ENCODE measurements at regions not wholly inside any gene's neighbourhood (a gene's known extent, or its start where the extent isn't known, plus 50 kb on each side); places are given as distances from the start of the nearest gene placed in this dataset.

DNA sequence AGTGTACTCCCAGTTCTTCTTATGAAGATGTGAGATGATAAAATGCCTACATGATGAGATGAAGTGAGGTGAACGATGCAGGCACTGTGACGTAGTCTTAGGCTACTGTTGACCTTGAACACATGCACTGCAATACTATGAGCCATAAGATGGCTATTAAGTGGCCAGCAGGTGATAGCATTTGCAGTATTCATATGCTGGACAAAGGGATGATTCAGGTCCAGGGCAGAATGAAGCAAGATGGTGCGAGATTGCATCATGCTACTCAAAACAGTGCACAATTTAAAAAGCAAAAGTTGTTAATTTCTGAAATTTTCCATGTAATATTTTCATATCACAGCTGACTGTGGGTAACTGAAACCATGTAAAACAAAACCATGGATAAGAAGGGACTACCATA is 781.4 kb downstream of the PCDH18 start:
- H3K4me2 ChIP-seq (ENCODE audit: low read length) = no peak overlapping the region
- H3K4me1 ChIP-seq (ENCODE audit: insufficient read depth, low read length) = no peaks in the 10 kb centered on the region
- H3K27me3 ChIP-seq (ENCODE audit: low read length) = no peaks in the 10 kb centered on the region
- no peaks in the 10 kb centered on the region for H3K9me2 ChIP-seq (replicated peaks; ENCODE audit: low read length)
- H3K27ac ChIP-seq (ENCODE audit: low read length) = no peak overlapping the region
- no peak overlapping the region for H3K9ac ChIP-seq (ENCODE audit: low read length)
- no peaks in the 10 kb centered on the region for H4K20me1 ChIP-seq (ENCODE audit: low read length)
- ChIA-PET POLR2A (ENCODE audit: unreplicated experiment) (no interaction called here), CTCF (no interaction called here)
- H2AFZ ChIP-seq (ENCODE audit: low read length) = no peak overlapping the region
- TF ChIP-seq, protein P1, sequence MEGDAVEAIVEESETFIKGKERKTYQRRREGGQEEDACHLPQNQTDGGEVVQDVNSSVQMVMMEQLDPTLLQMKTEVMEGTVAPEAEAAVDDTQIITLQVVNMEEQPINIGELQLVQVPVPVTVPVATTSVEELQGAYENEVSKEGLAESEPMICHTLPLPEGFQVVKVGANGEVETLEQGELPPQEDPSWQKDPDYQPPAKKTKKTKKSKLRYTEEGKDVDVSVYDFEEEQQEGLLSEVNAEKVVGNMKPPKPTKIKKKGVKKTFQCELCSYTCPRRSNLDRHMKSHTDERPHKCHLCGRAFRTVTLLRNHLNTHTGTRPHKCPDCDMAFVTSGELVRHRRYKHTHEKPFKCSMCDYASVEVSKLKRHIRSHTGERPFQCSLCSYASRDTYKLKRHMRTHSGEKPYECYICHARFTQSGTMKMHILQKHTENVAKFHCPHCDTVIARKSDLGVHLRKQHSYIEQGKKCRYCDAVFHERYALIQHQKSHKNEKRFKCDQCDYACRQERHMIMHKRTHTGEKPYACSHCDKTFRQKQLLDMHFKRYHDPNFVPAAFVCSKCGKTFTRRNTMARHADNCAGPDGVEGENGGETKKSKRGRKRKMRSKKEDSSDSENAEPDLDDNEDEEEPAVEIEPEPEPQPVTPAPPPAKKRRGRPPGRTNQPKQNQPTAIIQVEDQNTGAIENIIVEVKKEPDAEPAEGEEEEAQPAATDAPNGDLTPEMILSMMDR (conservative IDR thresholded peaks at IDR 0.05; ENCODE audit: low read depth, low read length) = no peak
- TF ChIP-seq EZH2phosphoT487 (IDR thresholded peaks at IDR 0.05; ENCODE audit: borderline replicate concordance, low read length) (no peak), EZH2 (IDR thresholded peaks at IDR 0.05; ENCODE audit: low read length, unreplicated experiment) (no peak)
- no peaks in the 10 kb centered on the region for H3K79me2 ChIP-seq (ENCODE audit: low read length)
- no peaks in the 10 kb centered on the region for H3K9me3 ChIP-seq (ENCODE audit: low read length)
- no TSS peak for BruUV-seq (replicated peaks)
- H3K36me3 ChIP-seq (ENCODE audit: low read depth, low read length) = no peaks in the 10 kb centered on the region
- no peak for DNase-seq
- no peak for ATAC-seq
- H3F3A ChIP-seq (ENCODE audit: low read length, unreplicated experiment) = no peaks in the 10 kb centered on the region
- intact Hi-C loops (cut with micrococcal nuclease) = no loop called here
- no peak overlapping the region for H3K4me3 ChIP-seq (ENCODE audit: low read length)

DNA sequence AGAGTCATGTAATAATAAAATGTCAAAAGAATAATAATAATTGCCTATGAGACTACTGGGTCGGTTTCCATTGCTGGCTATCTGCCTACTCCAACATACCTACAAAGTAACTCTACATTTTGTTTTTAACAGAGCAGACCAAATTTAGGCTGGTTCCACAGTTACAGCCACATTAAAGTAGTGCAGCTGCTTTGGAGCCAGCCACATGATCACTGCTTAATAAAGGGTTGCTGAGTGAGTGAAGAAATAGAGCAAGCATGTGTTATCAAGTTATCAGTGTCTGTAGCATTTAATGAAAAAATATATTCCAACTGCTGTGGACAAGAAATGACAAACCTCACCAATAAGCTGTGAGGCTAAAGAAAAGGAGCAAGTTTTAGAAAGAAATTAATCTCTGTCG is 782.3 kb downstream of the PCDH18 start:
- intact Hi-C loops (cut with micrococcal nuclease) = no loop called here
- no TSS peak for BruUV-seq (replicated peaks)
- Histone ChIP-seq H3K9me2 (replicated peaks; ENCODE audit: low read length) (no peaks in the 10 kb centered on the region), H3K27me3 (ENCODE audit: low read length) (no peaks in the 10 kb centered on the region), H3K4me3 (ENCODE audit: low read length) (no peak overlapping the region), H3K9ac (ENCODE audit: low read length) (no peak overlapping the region), H3K4me1 (ENCODE audit: insufficient read depth, low read length) (no peaks in the 10 kb centered on the region), H3K4me2 (ENCODE audit: low read length) (no peak overlapping the region), H2AFZ (ENCODE audit: low read length) (no peak overlapping the region), H3K36me3 (ENCODE audit: low read depth, low read length) (no peaks in the 10 kb centered on the region), H3K27ac (ENCODE audit: low read length) (no peak overlapping the region), H3K79me2 (ENCODE audit: low read length) (no peaks in the 10 kb centered on the region), H3K9me3 (ENCODE audit: low read length) (no peaks in the 10 kb centered on the region), H4K20me1 (ENCODE audit: low read length) (no peaks in the 10 kb centered on the region), H3F3A (ENCODE audit: low read length, unreplicated experiment) (no peaks in the 10 kb centered on the region)
- DNase-seq = no peak
- ChIA-PET CTCF (no interaction called here), POLR2A (ENCODE audit: unreplicated experiment) (no interaction called here)
- no peak for ATAC-seq
- TF ChIP-seq, protein P1 (conservative IDR thresholded peaks at IDR 0.05; ENCODE audit: low read depth, low read length) = no peak
- TF ChIP-seq EZH2phosphoT487 (IDR thresholded peaks at IDR 0.05; ENCODE audit: borderline replicate concordance, low read length) (no peak), EZH2 (IDR thresholded peaks at IDR 0.05; ENCODE audit: low read length, unreplicated experiment) (no peak)

DNA sequence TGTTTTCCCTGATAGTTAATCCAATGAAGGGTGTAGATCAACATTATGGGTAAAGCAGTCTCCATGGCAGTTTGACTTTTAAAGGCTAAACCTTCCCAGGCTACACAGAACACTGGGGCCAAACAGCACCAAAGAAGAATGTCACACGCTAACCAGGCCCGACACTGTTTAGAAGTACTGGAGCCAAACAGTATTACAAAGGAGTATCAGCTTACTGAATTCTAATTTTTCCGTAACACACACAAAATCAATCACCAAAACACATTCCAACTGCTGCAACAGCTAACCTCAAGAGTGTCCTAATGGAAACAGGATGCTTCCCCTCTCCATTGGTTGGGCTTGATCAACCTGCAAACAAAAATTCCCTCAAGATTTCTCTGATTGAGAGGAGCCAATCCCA is 783.5 kb downstream of the PCDH18 start:
- H3K4me2 ChIP-seq (ENCODE audit: low read length) = no peak overlapping the region
- BruUV-seq (replicated peaks) = no TSS peak
- H3K4me1 ChIP-seq (ENCODE audit: insufficient read depth, low read length) = no peaks in the 10 kb centered on the region
- no peak for DNase-seq
- ChIA-PET POLR2A (ENCODE audit: unreplicated experiment) (no interaction called here), CTCF (no interaction called here)
- H3K27me3 ChIP-seq (ENCODE audit: low read length) = no peaks in the 10 kb centered on the region
- H3K9me2 ChIP-seq (replicated peaks; ENCODE audit: low read length) = no peaks in the 10 kb centered on the region
- TF ChIP-seq EZH2 (IDR thresholded peaks at IDR 0.05; ENCODE audit: low read length, unreplicated experiment) (no peak), EZH2phosphoT487 (IDR thresholded peaks at IDR 0.05; ENCODE audit: borderline replicate concordance, low read length) (no peak)
- TF ChIP-seq, protein P1 (conservative IDR thresholded peaks at IDR 0.05; ENCODE audit: low read depth, low read length) = no peak
- no peak overlapping the region for H3K27ac ChIP-seq (ENCODE audit: low read length)
- intact Hi-C loops (cut with micrococcal nuclease) = no loop called here
- no peaks in the 10 kb centered on the region for H3K9me3 ChIP-seq (ENCODE audit: low read length)
- no peaks in the 10 kb centered on the region for H3K79me2 ChIP-seq (ENCODE audit: low read length)
- H3K36me3 ChIP-seq (ENCODE audit: low read depth, low read length) = no peaks in the 10 kb centered on the region
- H2AFZ ChIP-seq (ENCODE audit: low read length) = no peak overlapping the region
- no peaks in the 10 kb centered on the region for H3F3A ChIP-seq (ENCODE audit: low read length, unreplicated experiment)
- ATAC-seq = no peak
- H3K9ac ChIP-seq (ENCODE audit: low read length) = no peak overlapping the region
- no peaks in the 10 kb centered on the region for H4K20me1 ChIP-seq (ENCODE audit: low read length)
- H3K4me3 ChIP-seq (ENCODE audit: low read length) = no peak overlapping the region
